ENCODE measurements at regions not wholly inside any gene's neighbourhood (a gene's known extent, or its start where the extent isn't known, plus 50 kb on each side); places are given as distances from the start of the nearest gene placed in this dataset.

DNA sequence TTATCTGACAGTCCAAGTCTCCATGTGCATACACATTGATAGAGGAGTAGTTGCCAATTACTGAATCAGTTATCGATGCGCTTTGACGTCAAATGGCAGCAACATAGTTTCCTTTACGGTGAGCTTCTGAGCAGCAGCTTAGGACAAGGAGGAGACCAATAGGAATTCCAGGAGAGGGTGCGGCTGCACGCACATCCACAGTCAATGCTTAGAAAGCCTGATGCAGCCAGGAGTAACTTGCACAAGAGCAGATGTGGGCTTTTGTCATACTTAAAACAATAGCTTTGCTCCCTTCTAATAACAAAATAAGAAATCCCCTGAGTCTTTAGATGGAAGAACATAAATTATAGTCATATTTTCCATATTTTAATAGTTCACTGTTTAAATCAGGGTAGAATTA is 442.1 kb downstream of the BCKDHB start:
- Histone ChIP-seq H3K9ac (peak overlapping the region; percentile 81), H3K27me3 (replicated peaks; ENCODE audit: insufficient read depth) (no peaks in the 10 kb centered on the region), H3K27ac (peak overlapping the region; percentile 97), H4K20me1 (ENCODE audit: insufficient read depth) (no peaks in the 10 kb centered on the region), H3K4me1 (ENCODE audit: insufficient read depth) (peaks cover 54% of the 10 kb centered on the region), H3K36me3 (ENCODE audit: low read depth) (no peaks in the 10 kb centered on the region), H2AFZ (peak overlapping the region; percentile 52), H3F3A (ENCODE audit: insufficient read depth) (peaks cover 35% of the 10 kb centered on the region), H3K9me3 (ENCODE audit: low read depth) (no peaks in the 10 kb centered on the region), H3K79me2 (ENCODE audit: insufficient read depth) (no peaks in the 10 kb centered on the region), H3K4me2 (ENCODE audit: unreplicated experiment) (peak overlapping the region; percentile 74), H3K4me3 (peak overlapping the region; percentile 48), H3K9me2 (ENCODE audit: insufficient read depth) (no peaks in the 10 kb centered on the region)
- 27 to 29% methylated on average over 6 of the region's 6 CpGs for WGBS, 2 experiments (ENCODE audit: low coverage in 1 of 2, low lambda C conversion rate in 2 of 2, missing lambda C conversion rate in 2 of 2)
- peak; percentile 90 for DNase-seq
- TF ChIP-seq EZH2 (IDR thresholded peaks at IDR 0.05; ENCODE audit: insufficient read depth, poor library complexity, severe bottlenecking) (no peak), EZH2phosphoT487 (IDR thresholded peaks at IDR 0.05; ENCODE audit: insufficient read depth, low read depth) (no peak)
- in situ Hi-C loops (cut with MboI): no loop called here

GRCh38 chr6:80547827-80548226 is 441.4 kb downstream of the BCKDHB start:
- Histone ChIP-seq H2AFZ (peak overlapping the region; percentile 52), H3K36me3 (ENCODE audit: low read depth) (no peaks in the 10 kb centered on the region), H3K9me3 (ENCODE audit: low read depth) (no peaks in the 10 kb centered on the region), H3K27ac (peak overlapping the region; percentile 97), H3K79me2 (ENCODE audit: insufficient read depth) (no peaks in the 10 kb centered on the region), H3K27me3 (replicated peaks; ENCODE audit: insufficient read depth) (no peaks in the 10 kb centered on the region), H4K20me1 (ENCODE audit: insufficient read depth) (no peaks in the 10 kb centered on the region), H3F3A (ENCODE audit: insufficient read depth) (peaks cover 35% of the 10 kb centered on the region), H3K9me2 (ENCODE audit: insufficient read depth) (no peaks in the 10 kb centered on the region), H3K9ac (peak overlapping the region; percentile 81), H3K4me2 (ENCODE audit: unreplicated experiment) (peak overlapping the region; percentile 74), H3K4me3 (peak overlapping the region; percentile 48), H3K4me1 (ENCODE audit: insufficient read depth) (peaks cover 57% of the 10 kb centered on the region)
- TF ChIP-seq EZH2phosphoT487 (IDR thresholded peaks at IDR 0.05; ENCODE audit: insufficient read depth, low read depth) (no peak), EZH2 (IDR thresholded peaks at IDR 0.05; ENCODE audit: insufficient read depth, poor library complexity, severe bottlenecking) (no peak)
- DNase-seq: peak; percentile 88
- 0% methylated on average over 1 of the region's 1 CpG for WGBS, 2 experiments (ENCODE audit: low coverage in 1 of 2, low lambda C conversion rate in 2 of 2, missing lambda C conversion rate in 2 of 2)
- in situ Hi-C loops (cut with MboI): no loop called here

GRCh38 chr6:80544976-80545722 is 438.7 kb downstream of the BCKDHB start:
- Histone ChIP-seq H3K27ac (peak overlapping the region; percentile 27; the same call in 1 of the 2 replicates), H2AFZ (peak overlapping the region; percentile 68), H3K9me2 (ENCODE audit: insufficient read depth) (no peaks in the 10 kb centered on the region), H4K20me1 (ENCODE audit: insufficient read depth) (no peaks in the 10 kb centered on the region), H3K9ac (no peak overlapping the region), H3K9me3 (ENCODE audit: low read depth) (no peaks in the 10 kb centered on the region), H3K4me3 (no peak overlapping the region), H3K4me1 (ENCODE audit: insufficient read depth) (peaks cover 80% of the 10 kb centered on the region), H3K36me3 (ENCODE audit: low read depth) (no peaks in the 10 kb centered on the region), H3K27me3 (replicated peaks; ENCODE audit: insufficient read depth) (no peaks in the 10 kb centered on the region), H3F3A (ENCODE audit: insufficient read depth) (peaks cover 52% of the 10 kb centered on the region), H3K4me2 (ENCODE audit: unreplicated experiment) (peak overlapping the region; percentile 13), H3K79me2 (ENCODE audit: insufficient read depth) (no peaks in the 10 kb centered on the region)
- DNase-seq: no peak
- in situ Hi-C loops (cut with MboI): no loop called here
- TF ChIP-seq EZH2 (IDR thresholded peaks at IDR 0.05; ENCODE audit: insufficient read depth, poor library complexity, severe bottlenecking) (no peak), EZH2phosphoT487 (IDR thresholded peaks at IDR 0.05; ENCODE audit: insufficient read depth, low read depth) (no peak)

DNA sequence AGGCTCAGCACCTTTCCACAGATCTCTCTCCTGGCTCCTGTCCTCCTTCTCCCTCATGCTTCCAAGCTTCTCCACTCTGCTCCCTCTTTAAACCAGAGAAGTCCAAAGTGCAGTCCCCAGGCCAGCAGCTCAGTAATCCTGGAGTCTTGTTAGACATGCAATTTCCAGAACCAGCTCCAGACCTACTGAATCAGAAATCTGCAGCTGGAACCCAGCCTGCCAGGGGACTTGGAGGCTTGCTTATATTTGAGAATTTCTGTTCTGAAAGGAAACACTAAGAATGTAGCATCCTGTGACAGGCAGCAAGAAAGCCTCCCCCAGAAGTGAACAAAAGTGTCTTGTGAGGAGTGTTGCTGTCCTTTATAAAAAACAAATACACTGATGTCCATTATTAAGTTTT is 438.1 kb downstream of the BCKDHB start:
- Histone ChIP-seq H2AFZ (peak overlapping the region; percentile 68), H3K79me2 (ENCODE audit: insufficient read depth) (no peaks in the 10 kb centered on the region), H3K4me2 (ENCODE audit: unreplicated experiment) (peak overlapping the region; percentile 13), H3K4me3 (no peak overlapping the region), H3K9me2 (ENCODE audit: insufficient read depth) (no peaks in the 10 kb centered on the region), H3K27me3 (replicated peaks; ENCODE audit: insufficient read depth) (no peaks in the 10 kb centered on the region), H4K20me1 (ENCODE audit: insufficient read depth) (no peaks in the 10 kb centered on the region), H3K27ac (peak overlapping the region; percentile 27; the same call in 1 of the 2 replicates), H3K4me1 (ENCODE audit: insufficient read depth) (peaks cover 79% of the 10 kb centered on the region), H3K9ac (no peak overlapping the region), H3K9me3 (ENCODE audit: low read depth) (no peaks in the 10 kb centered on the region), H3K36me3 (ENCODE audit: low read depth) (no peaks in the 10 kb centered on the region), H3F3A (ENCODE audit: insufficient read depth) (peaks cover 51% of the 10 kb centered on the region)
- TF ChIP-seq EZH2 (IDR thresholded peaks at IDR 0.05; ENCODE audit: insufficient read depth, poor library complexity, severe bottlenecking) (no peak), EZH2phosphoT487 (IDR thresholded peaks at IDR 0.05; ENCODE audit: insufficient read depth, low read depth) (no peak)
- peak; percentile 35 for DNase-seq
- in situ Hi-C loops (cut with MboI): no loop called here

Data from GM23248 (cell line).